ENCODE measurements at regions not wholly inside any gene's neighbourhood (a gene's known extent, or its start where the extent isn't known, plus 50 kb on each side); places are given as distances from the start of the nearest gene placed in this dataset.

DNA sequence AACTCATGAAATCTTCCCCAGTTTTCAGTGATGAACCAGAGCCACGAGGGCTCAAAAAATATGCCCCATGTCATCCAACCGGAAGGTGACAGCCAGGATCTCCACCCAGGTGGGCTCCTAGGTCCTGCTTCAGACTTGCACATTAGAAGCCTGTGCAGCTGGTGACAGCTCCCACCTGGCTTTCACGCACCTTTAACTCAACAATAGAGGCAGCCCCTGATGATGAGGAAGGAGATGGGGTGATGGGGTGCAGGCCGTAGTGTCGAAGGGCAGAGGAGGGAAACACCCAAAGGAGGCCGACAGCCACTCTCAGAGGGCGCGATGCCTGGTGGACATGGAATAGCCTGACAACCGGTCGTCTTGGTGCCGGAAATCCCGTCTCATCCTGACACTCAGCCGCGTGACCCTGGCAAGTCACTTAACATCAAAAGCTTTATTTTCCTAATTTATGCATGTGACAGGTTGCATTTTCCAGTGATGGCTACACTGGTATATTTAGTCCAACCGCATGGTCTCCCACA lies 118.0 kb downstream of the SOX1 start:
- no peak for DNase-seq (ENCODE audit: missing footprints)
- no peak for ATAC-seq
- intact Hi-C loops (cut with DNase I), result no loop called here

DNA sequence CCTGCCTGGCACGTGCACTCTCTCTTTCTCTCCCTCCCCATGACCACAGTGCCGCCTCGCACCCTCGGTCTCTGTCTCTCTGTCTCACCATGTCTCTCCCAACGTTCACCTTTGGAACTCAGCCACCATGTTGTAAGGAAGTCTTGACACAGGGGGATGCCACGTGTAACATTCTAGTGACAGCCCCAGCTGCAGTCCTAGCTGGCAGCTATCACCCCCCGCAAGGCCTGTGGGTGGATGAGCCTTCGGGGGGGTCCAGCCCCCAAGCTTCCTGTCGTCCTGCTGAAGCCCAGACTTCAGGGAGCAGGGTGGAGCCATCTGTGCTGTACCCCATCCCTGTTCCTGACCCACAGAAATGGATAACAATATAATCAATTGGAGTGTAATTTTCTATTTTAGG lies 118.5 kb downstream of the SOX1 start:
- DNase-seq (ENCODE audit: missing footprints) (no peak), ATAC-seq (no peak)
- intact Hi-C loops (cut with DNase I), result no loop called here

DNA sequence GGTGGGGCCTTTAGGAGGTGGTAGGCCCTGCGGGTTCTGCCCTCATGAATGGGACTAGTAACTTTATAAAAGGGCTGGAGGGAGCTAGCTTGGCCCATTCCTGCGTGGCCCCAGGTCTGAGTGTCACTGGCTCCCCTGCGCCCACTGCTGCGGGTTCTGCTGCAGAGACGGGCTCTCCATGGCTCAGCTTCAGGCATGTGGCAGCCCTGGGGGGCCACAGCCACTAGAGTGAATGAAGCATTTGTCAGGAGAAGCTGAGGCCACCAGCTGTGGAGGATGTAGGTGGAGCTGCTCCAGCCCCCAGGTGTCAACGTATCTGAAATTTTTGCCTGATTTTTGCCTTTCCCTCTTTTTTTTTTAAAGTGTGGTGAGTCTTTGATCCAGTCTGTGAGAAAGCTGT lies 119.1 kb downstream of the SOX1 start:
- intact Hi-C loops (cut with DNase I), result no loop called here
- no peak for ATAC-seq
- DNase-seq (ENCODE audit: missing footprints), result no peak

DNA sequence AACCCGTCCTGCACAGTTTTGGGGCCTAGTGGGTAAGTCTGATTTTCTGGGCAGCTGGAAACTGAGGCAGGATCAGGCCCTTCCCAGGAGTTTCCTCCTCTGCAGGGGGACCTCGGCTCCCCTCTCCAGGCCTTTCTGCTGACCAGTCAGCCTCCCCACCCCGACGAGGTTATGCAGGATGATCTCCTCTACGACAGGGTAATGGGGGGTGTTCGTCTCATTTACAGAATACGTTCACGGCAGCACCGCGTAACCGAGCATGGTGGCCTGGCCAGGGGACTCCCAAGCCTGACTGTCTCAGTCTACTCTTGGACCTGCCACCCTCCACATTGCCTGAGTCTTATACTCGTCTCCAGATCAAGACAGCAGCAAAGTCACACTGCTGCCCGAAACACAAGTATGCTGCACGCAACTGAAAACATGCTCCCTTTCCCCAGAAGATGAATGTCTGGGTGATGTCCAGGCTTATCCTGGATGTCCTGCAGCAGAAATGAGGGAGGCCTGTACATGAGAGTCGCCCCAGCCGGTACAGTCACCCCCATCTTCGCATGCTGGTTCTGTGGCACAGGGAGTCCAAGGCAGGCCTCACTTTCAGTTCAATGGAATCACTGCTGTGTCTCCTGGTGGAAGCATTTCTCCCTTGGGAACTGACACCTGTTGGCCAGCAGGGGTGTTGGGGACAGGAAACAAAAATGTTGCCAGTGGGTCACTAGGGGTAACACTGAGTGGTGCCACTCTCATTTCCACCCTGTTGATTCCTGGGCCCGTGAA lies 120.8 kb downstream of the SOX1 start:
- intact Hi-C loops (cut with DNase I), result no loop called here
- no peak for DNase-seq (ENCODE audit: missing footprints)
- ATAC-seq, result no peak

DNA sequence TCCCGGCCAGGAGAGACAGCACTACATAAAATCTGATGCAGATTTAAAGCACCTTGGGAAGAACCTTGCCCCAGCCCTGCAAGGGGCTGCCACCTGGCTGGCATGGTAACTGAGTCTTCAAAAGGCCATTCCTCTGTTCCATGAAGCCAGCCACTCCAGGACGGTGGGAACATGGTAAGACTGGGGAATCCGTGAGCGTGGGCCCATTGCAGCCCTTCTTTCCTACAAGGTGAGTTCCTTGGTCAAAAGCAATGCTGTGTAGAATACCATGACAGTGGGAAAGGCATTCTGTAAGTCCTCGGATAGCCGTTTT lies 121.3 kb downstream of the SOX1 start:
- no peak for ATAC-seq
- intact Hi-C loops (cut with DNase I), result no loop called here
- DNase-seq (ENCODE audit: missing footprints), result no peak

DNA sequence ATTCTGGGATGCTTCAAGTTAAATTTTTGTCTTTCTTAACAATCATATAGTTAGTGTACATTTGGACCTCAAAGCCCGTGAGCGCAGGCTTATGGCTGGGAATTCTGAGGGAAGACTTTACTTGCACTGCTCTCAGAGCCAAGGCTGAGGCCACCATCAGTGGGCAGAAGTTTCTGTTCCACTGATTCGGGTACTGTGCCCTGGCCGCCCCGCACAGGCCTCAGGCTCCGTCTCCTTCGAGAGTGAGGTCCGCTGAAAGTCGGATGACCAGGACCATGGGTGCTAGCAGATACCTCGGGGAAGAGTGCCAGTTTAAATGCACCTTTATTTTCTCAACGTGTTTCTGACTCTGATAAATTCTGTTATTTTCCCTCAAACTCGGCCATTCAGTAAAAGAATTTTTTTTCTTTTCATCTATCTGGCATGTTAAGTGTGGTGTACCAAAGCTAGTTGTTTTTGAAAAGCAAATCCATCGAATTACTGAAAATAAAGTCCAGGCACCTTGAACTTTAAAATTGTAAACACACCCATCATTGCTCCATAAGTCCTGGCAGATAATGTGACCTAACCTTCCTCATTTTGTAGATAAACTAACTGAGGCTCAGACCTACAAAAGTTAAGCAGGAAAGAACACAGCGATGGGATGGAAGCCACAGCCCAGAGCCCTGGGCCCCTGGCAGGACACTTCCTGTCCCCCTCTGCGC lies 126.7 kb downstream of the SOX1 start:
- no peak for ATAC-seq
- intact Hi-C loops (cut with DNase I), result no loop called here
- no peak for DNase-seq (ENCODE audit: missing footprints)

DNA sequence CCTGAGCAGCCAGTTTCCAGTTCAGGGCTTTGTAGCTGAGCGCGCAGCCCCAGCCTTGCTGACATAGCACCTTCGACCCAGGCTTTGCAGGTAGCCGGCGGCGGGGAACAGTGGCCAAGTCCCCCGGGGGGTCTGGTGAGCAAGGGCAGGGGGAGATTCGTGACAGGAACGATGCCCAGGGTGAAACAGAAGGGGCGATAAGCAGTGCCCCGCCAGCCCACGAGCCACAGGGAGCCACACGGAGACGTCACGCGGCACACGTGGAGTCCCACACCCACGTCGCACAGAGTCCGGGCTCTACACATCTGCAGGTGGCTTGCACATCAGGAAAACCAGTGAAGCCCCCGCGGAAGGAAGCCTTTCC lies 127.2 kb downstream of the SOX1 start:
- ATAC-seq (no peak), DNase-seq (ENCODE audit: missing footprints) (no peak)
- intact Hi-C loops (cut with DNase I), result no loop called here

DNA sequence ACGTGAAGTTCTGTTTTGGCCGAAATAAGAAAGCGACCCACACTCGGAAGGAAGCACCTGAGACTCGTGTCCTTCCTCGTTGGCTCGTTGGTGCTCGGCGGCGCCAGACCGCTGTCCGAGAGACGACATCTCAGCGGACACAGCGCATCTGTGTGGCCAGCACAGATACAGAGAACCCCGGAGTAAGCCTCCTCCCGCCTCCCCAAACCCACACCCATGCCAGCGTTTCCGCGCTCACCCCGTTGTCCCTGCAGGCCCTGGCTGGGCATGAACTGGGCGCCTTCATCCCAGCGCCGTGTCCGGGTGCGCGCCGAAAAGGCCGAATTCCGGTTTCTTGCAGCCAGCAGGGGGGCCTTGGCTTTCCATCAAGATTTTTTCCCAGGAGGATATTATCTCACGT lies 127.6 kb downstream of the SOX1 start:
- no peak for DNase-seq (ENCODE audit: missing footprints)
- intact Hi-C loops (cut with DNase I), result no loop called here
- ATAC-seq, result no peak

DNA sequence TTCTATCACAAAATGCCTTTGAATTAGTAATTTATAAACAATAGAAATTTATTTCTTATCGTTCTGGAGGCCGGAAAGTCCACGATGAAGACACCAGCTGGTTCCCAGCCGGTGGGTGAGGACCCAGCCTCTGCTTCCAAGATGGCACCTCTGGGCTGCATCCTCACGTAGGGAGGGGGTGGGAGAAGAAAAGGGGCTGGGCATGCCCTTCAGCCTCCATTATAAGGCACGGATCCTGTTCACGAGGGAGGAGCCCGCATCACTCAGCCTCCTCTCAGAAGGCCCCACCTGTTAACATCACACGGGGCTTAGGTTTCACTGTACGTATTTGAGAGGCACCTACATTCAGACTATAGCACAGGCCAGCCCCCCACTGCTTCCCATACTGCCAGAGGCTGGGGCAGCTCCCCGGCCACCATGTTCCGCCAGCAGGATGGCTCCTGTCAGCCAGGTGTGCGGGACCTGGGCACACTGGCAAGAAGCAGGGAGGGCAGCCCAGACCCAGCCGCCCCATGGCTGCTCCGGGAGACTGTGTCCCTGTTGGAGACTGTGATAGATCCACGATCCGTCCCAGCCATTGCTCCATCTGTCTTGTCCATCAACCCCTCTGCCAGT lies 131.6 kb downstream of the SOX1 start:
- ATAC-seq (no peak), DNase-seq (ENCODE audit: missing footprints) (no peak)
- intact Hi-C loops (cut with DNase I), result no loop called here

DNA sequence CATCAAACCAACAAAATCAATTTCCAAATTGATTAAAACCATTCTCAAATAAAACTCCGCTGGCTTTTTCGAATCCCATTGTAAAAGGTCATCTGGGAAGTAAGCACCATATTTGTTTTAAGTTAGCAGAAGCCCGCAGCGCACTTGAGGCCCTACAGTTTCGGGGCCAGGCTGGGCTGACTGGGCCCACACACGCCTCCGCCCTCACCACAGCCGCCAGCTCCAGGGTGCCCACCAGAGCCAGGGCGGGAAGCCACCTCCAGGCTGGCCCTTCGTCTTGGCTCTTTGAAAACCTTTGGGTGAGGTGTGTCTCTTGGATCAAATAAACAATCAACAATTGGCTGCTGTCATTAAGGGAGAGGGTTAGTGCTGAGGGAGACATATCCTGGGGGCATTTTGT lies 133.3 kb downstream of the SOX1 start:
- ATAC-seq (no peak), DNase-seq (ENCODE audit: missing footprints) (no peak)
- intact Hi-C loops (cut with DNase I), result no loop called here

DNA sequence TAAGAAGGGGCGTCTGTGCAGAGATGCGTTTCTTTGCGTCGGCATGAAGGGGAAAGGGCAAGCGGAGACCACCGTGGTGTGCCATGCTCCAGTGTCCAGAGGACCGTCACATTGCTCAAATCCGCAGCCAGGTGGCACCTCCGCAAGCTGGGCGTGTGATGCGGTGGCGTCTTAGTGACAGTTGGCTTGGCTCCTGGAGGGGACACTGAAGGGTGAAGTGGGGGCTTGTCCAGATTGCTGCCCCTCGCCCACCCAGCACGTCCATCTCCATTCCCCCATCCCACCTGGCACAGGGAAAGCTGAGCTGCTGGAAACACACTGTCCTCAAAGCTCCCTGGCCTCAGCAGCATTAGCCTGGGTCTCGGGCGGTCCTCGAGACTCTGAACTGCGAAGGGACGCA lies 135.3 kb downstream of the SOX1 start:
- ATAC-seq (no peak), DNase-seq (ENCODE audit: missing footprints) (no peak)
- intact Hi-C loops (cut with DNase I), result no loop called here

DNA sequence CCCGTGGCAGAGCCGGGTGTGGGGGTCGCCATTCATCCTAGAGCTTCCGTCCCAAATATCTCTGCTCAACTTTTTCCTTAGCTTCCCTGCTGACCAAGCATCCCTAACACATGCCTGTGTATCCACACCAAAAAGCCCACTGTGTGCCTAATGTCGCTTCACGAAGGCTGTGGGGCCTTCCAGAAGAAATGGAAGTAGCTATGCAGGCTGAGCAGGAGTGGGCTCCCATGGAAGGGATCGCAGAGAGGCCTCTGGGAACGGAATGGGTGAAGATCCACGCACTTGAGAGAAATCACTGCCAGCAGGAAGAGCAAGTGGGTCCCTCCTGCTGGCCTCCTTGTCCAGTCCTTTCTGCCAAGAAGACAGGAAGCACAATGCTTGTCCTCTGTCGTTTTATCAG lies 136.0 kb downstream of the SOX1 start:
- ATAC-seq (no peak), DNase-seq (ENCODE audit: missing footprints) (no peak)
- intact Hi-C loops (cut with DNase I), result no loop called here

DNA sequence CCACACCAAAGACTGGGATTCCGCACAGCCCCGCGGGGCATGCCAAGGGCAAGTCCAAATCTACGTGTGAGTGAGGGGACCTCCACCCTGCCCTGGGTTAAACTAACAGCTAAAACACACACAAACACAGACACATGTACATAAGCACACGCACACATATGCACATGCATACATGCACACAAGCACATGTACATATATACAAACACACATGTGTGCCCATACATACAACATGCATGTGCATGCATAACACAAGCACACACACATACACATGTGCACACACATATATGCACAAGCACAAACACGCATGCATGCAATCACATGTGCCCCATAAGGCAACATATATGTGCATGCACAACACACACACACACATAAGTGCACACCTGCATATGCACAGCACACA lies 136.7 kb downstream of the SOX1 start:
- DNase-seq (ENCODE audit: missing footprints) (no peak), ATAC-seq (peak; percentile 44)
- intact Hi-C loops (cut with DNase I), result no loop called here

DNA sequence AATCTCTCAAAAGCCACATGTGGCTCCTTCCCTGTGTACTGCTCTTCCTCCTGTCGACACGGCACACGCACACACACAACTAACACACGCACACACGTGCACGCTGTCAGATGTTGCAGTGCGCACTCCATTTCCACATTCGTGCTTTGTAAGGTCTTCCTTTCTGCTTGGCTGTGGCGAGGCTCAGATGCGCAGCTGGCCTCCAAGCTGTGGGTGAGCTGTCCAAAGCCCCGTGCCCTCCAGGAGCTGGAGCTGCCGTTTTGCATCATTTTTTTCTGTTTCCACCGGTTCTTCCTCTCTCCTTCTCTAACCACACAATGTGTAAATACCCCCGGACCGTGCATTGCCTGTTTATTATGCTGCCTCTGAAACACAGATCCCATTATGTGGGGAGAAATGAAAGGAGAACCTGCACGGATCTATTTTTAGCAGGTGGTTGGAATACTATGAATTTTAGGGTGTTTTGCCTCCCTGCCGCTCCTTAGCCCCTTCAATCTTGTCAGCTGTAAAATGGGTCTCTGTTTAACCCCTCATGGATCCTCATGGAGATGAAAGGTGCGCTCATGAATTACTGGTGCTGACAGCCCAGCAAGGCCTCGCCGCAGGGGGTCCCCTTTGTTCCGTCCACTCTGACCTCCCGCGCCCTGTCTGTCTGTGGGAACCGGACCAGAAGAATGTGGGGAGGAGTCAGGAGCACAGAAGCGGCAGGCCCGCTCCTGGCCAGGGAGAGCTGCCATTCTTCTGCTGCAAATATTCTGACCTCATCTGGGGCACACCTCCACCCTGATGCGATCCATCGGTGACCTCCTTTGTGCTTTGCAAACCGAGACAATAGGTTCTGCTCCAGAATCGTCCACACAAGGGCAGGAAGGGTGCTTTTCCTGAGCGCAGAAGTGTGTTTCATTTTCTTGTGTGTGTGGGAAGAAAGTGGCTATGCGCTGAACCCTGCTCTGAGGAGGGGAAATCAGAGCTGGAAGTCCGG lies 137.7 kb downstream of the SOX1 start:
- ATAC-seq (no peak), DNase-seq (ENCODE audit: missing footprints) (no peak)
- intact Hi-C loops (cut with DNase I), result no loop called here

DNA sequence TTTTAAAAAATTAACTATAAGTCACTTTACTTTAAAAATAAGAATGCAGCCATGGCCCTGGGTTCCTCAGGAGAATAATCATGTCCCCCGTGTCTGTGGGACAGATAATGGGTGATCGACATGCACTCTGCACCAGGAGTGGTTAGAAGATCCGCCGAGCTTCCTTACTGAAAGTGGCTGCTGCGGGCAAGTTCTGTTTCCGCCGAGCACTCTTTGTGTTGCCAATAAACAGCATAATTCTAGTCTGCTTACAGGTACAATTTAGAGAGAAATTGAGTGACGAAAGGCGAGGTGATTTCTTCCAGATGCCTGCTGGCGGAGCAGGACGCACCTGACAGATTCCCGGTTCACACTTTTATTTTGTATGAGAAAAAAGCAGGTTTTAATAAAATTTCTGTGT lies 139.0 kb downstream of the SOX1 start:
- intact Hi-C loops (cut with DNase I), result no loop called here
- DNase-seq (ENCODE audit: missing footprints) (no peak), ATAC-seq (no peak)

DNA sequence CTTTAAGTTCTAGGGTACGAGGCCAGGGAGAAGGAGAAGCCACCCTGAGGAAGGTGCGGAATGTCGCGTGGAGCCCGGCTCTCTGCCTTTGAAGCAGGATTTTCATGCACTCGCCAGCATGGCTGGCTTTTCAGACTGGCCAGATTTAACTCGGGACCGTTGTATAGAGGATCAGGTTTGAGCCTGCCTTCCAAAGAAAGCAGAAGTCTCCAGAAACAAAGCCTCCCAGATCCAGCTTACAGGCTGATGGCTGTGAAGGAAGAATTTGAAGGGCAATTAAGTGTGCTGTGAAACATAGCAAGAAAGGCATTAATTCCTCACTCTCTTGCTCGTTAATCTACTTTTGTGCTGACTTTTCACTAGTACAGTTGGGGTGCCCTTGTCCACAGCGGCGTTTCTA lies 140.2 kb downstream of the SOX1 start:
- no peak for DNase-seq (ENCODE audit: missing footprints)
- intact Hi-C loops (cut with DNase I), result no loop called here
- ATAC-seq, result no peak

DNA sequence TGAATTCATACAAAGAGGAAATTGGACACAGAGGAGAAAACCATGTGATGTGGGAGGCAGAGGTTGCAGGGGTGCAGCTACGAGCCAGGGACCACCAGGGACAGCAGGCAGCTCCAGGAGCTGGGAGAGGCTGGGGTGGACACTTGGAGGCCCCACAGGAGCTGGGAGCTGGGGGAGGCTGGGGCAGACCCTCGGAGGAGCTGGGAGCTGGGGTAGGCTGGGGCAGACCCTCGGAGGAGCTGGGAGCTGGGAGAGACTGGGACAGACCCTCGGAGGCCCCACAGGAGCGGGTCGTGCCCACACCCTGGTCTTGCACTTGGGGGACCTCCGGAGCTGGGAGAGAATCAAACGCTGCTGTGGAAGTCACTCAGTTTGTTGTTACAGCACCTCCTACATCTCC lies 141.7 kb downstream of the SOX1 start:
- DNase-seq (ENCODE audit: missing footprints), result no peak
- no peak for ATAC-seq
- intact Hi-C loops (cut with DNase I), result no loop called here

DNA sequence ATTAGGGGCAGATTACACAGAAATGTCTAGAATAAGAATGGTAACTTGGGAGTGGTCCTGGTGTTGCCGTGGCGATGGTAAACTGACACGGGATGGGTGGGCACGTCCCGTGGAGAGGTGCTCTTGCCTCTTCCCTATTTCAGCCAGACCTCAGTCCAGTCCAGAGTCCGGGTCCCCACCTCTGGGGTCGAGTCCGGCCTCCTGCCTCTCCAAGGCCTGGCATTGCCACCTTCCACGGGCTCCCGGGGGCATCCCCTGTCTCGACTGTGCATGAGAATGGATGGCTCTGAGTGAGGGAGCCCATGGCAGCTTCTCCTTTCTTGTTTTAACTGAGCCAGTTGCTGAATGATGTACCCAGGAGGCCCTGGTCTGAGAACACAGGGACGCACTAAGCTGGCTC lies 142.3 kb downstream of the SOX1 start:
- DNase-seq (ENCODE audit: missing footprints) (no peak), ATAC-seq (no peak)
- intact Hi-C loops (cut with DNase I), result no loop called here

DNA sequence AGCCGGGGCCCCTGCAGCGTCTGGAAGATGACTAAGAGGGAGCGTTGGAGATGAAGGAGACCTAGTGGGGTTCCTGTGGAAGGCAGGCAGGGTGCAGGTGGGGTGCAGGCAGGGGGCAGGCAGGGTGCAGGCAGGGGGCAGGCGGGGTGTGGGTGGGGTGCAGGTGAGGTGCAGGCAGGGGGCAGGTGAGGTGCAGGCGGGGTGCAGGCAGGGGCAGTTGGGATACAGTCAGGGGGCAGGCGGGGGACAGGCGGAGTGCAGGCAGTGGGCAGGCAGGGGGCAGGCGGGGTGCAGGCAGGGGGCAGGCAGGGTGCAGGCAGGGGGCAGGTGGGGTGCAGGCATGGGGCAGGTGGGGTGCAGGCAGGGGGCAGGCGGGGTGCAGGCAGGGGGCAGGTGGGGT lies 142.8 kb downstream of the SOX1 start:
- no peak for DNase-seq (ENCODE audit: missing footprints)
- no peak for ATAC-seq
- intact Hi-C loops (cut with DNase I), result no loop called here

All from Right ventricle myocardium inferior (tissue), 1 donor.